ENCODE measurements at regions not wholly inside any gene's neighbourhood (a gene's known extent, or its start where the extent isn't known, plus 50 kb on each side); places are given as distances from the start of the nearest gene placed in this dataset.

DNA sequence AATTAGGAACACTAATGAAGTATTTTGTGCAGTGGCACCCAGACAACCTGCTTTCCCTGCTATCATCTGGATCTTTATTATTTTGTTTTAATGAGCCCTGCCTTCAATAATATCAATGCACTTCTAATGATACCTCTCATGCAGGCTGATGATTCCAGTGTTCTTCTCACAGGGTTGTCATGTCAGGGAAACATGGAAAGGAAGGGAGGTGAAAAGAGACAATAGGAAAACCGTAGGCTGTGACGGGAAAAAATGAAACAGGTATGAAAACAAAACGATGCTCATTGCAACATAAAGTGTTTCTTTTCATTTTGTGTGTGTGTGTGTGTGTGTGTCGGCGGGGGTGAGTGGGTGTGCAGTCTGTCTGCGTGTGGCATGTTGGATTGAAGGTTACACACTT, 102.6 kb upstream of the CTBP2 start:
- intact Hi-C loops (cut with DNase I; ENCODE audit: low total_unique reads), result no loop called here
- Histone ChIP-seq H3K9me3 (no peaks in the 10 kb centered on the region), H3K4me1 (no peaks in the 10 kb centered on the region), H3K27ac (no peak overlapping the region), H3K4me3 (no peak overlapping the region), H3K27me3 (replicated peaks in 1 of 7) (peaks cover 0 to 25% (median 0%) of the 10 kb centered on the region in 7 donors), H3K36me3 (no peaks in the 10 kb centered on the region)
- TF ChIP-seq, protein P1, sequence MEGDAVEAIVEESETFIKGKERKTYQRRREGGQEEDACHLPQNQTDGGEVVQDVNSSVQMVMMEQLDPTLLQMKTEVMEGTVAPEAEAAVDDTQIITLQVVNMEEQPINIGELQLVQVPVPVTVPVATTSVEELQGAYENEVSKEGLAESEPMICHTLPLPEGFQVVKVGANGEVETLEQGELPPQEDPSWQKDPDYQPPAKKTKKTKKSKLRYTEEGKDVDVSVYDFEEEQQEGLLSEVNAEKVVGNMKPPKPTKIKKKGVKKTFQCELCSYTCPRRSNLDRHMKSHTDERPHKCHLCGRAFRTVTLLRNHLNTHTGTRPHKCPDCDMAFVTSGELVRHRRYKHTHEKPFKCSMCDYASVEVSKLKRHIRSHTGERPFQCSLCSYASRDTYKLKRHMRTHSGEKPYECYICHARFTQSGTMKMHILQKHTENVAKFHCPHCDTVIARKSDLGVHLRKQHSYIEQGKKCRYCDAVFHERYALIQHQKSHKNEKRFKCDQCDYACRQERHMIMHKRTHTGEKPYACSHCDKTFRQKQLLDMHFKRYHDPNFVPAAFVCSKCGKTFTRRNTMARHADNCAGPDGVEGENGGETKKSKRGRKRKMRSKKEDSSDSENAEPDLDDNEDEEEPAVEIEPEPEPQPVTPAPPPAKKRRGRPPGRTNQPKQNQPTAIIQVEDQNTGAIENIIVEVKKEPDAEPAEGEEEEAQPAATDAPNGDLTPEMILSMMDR (IDR thresholded peaks at IDR 0.05 in 8 of 11, conservative IDR thresholded peaks at IDR 0.05 in 3 of 11), result no peak
- TF ChIP-seq POLR2A (IDR thresholded peaks at IDR 0.05), result no peak
- no peak for TF ChIP-seq POLR2AphosphoS5 (IDR thresholded peaks at IDR 0.05)
- WGBS, 5 donors, result 73 to 86% (median 78%) methylated on average over 6 of the region's 6 CpGs
- no peak for DNase-seq

DNA sequence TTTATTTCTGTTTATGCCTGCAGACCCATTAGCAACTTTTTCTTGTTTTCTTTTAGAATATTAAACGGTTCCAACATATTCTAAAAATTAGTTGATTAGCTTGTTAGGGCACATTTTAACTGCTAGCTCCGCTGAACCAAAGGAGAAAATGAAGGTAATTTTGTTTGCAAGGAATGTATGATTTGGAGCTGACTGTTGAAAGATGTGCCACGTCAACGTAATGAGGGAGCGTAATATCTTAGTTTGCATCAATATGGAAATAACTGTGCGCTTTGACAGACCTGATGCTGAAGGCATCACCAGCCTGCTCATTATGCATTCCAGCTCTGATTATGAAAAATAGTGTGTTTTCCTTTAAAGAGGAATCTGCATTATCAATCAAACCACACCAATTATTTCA, 102.0 kb upstream of the CTBP2 start:
- no peaks in the 10 kb centered on the region for H3K9me3 ChIP-seq
- DNase-seq, result no peak
- TF ChIP-seq POLR2AphosphoS5 (IDR thresholded peaks at IDR 0.05) (no peak), POLR2A (IDR thresholded peaks at IDR 0.05) (no peak)
- TF ChIP-seq, protein P1 (IDR thresholded peaks at IDR 0.05 in 8 of 11, conservative IDR thresholded peaks at IDR 0.05 in 3 of 11), result no peak
- no peaks in the 10 kb centered on the region for H3K4me1 ChIP-seq
- no peak overlapping the region for H3K4me3 ChIP-seq
- intact Hi-C loops (cut with DNase I; ENCODE audit: low total_unique reads), result no loop called here
- H3K27ac ChIP-seq, result no peak overlapping the region
- H3K36me3 ChIP-seq, result no peaks in the 10 kb centered on the region
- 80 to 91% (median 85%) methylated on average over 6 of the region's 6 CpGs for WGBS, 5 donors
- H3K27me3 ChIP-seq (replicated peaks in 1 of 7), result peaks cover 0 to 25% (median 0%) of the 10 kb centered on the region in 7 donors

DNA sequence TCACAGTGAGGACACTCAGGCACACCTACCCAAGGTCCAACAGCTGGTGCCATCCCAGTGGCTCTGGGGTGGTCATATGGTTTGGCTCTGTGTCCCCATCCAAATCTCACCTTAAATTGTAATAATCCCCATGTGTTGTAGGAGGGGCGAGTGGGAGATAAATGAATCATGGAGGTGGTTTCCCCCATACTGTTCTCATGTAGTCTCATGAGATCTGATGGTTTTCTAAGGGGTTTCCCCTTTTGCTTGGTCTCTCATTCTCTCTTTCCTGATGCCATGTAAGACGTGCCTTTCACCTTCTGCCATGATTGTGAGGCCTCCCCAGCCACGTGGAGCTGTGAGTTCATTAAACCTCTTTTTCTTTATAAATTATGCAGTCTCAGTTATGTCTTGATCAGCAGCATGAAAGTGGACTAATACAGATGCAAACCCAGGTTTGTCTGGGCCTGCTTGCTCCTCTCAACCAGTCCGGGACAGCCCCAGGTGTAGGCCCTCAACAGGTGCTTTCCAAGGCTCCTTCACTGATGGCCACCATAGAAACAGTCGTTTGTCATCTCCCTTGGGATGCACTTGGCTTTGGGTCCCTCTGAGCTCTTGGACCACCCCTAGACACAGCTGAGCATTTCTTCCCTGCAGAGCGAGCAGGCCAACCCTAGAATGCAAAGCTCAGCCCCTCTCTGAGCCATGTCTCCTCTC, 101.3 kb upstream of the CTBP2 start:
- no peak overlapping the region for H3K27ac ChIP-seq
- 65 to 77% (median 73%) methylated on average over 6 of the region's 6 CpGs for WGBS, 5 donors
- no peaks in the 10 kb centered on the region for H3K4me1 ChIP-seq
- TF ChIP-seq POLR2AphosphoS5 (IDR thresholded peaks at IDR 0.05) (no peak), POLR2A (IDR thresholded peaks at IDR 0.05) (no peak)
- TF ChIP-seq, protein P1 (IDR thresholded peaks at IDR 0.05 in 8 of 11, conservative IDR thresholded peaks at IDR 0.05 in 3 of 11), result no peak
- H3K36me3 ChIP-seq, result no peaks in the 10 kb centered on the region
- intact Hi-C loops (cut with DNase I; ENCODE audit: low total_unique reads), result no loop called here
- no peak overlapping the region for H3K4me3 ChIP-seq
- peaks cover 0 to 25% (median 0%) of the 10 kb centered on the region in 7 donors for H3K27me3 ChIP-seq (replicated peaks in 1 of 7)
- DNase-seq, result no peak
- no peaks in the 10 kb centered on the region for H3K9me3 ChIP-seq

DNA sequence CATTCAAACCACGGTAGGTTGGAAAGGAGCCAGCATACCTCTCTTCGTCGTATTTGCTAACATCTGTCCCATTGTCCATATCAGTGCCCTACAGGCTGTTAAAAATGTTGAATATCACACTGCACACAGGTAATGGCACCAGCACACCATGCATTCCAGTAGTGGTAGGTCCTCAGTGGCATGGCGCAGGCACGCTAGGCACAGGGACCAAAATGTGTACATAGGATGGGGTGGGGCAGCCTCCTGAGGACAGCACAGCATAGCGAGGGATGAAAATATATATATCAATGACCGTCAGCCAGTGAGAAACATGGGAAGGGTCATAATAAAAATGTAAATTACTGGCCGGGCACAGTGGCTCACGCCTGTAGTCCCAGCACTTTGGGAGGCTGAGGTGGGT, 99.9 kb upstream of the CTBP2 start:
- Histone ChIP-seq H3K9me3 (no peaks in the 10 kb centered on the region), H3K27me3 (replicated peaks in 1 of 7) (peaks cover 0 to 25% (median 0%) of the 10 kb centered on the region in 7 donors), H3K27ac (no peak overlapping the region), H3K4me3 (no peak overlapping the region), H3K4me1 (no peaks in the 10 kb centered on the region), H3K36me3 (no peaks in the 10 kb centered on the region)
- DNase-seq, result no peak
- WGBS, 5 donors, result 85 to 91% (median 88%) methylated on average over 9 of the region's 9 CpGs
- no peak for TF ChIP-seq POLR2AphosphoS5 (IDR thresholded peaks at IDR 0.05)
- TF ChIP-seq POLR2A (IDR thresholded peaks at IDR 0.05), result no peak
- TF ChIP-seq, protein P1 (IDR thresholded peaks at IDR 0.05 in 8 of 11, conservative IDR thresholded peaks at IDR 0.05 in 3 of 11), result no peak
- intact Hi-C loops (cut with DNase I; ENCODE audit: low total_unique reads), result no loop called here
